H9 (cell line): ENCODE measurements at regions not wholly inside any gene's neighbourhood (a gene's known extent, or its start where the extent isn't known, plus 50 kb on each side); places are given as distances from the start of the nearest gene placed in this dataset.

Experiments used
- DNase-seq: peaks from one replicate; pipeline ENCODE4 v3.0.0-alpha.2; 2017
- H2AFZ ChIP-seq: one replicate; pipeline ENCODE4 v1.6.1; 2013; ENCODE audit warnings: mild to moderate bottlenecking, low read length, control low read depth, moderate library complexity
- H2AK5ac ChIP-seq: 2 replicates; pipeline ENCODE4 v1.6.1; 2013; ENCODE audit warnings: low read length, control low read depth, mixed read lengths; ENCODE audit not compliant: insufficient read length
- H2BK120ac ChIP-seq: one replicate; pipeline ENCODE4 v1.6.1; 2013; ENCODE audit warnings: low read depth, mild to moderate bottlenecking, low read length, control low read depth, inconsistent platforms; ENCODE audit not compliant: poor library complexity, severe bottlenecking
- H2BK12ac ChIP-seq: 2 replicates; pipeline ENCODE4 v1.6.1; 2013; ENCODE audit warnings: low read length, control low read depth, mixed read lengths, low read depth; ENCODE audit not compliant: insufficient read length
- H2BK15ac ChIP-seq: 2 replicates; pipeline ENCODE4 v1.6.1; 2013; ENCODE audit warnings: low read depth, low read length, control low read depth
- H2BK20ac ChIP-seq: one replicate; pipeline ENCODE4 v1.6.1; 2013; ENCODE audit warnings: low read depth, mild to moderate bottlenecking, low read length, control low read depth, inconsistent platforms; ENCODE audit not compliant: poor library complexity, severe bottlenecking
- H2BK5ac ChIP-seq: 2 replicates; pipeline ENCODE4 v1.6.1; 2013; ENCODE audit warnings: low read length, control low read depth, mixed read lengths; ENCODE audit not compliant: insufficient read length
- H3K14ac ChIP-seq: 2 replicates; pipeline ENCODE4 v1.6.1; 2013; ENCODE audit warnings: low read length, control low read depth; ENCODE audit not compliant: insufficient read depth
- H3K18ac ChIP-seq: 2 replicates; pipeline ENCODE4 v1.6.1; 2013; ENCODE audit warnings: low read depth, mild to moderate bottlenecking, mixed read lengths, low read length, control low read depth; ENCODE audit not compliant: insufficient read length
- H3K23ac ChIP-seq: 2 replicates; pipeline ENCODE4 v1.6.1; 2013; ENCODE audit warnings: low read length, control low read depth, mixed read lengths, low read depth; ENCODE audit not compliant: insufficient read length
- H3K23me2 ChIP-seq: 2 replicates; pipeline ENCODE4 v1.6.1; 2013; ENCODE audit warnings: low read depth, mild to moderate bottlenecking, mixed read lengths, low read length, control low read depth; ENCODE audit not compliant: insufficient read length, poor library complexity, severe bottlenecking
- H3K27ac ChIP-seq: 2 replicates; pipeline ENCODE4 v1.5.1; 2013; ENCODE audit warnings: low read length, control low read depth, mixed read lengths, low read depth; ENCODE audit not compliant: insufficient read length
- H3K27me3 ChIP-seq: 2 replicates; pipeline ENCODE4 v1.6.1; 2013; ENCODE audit warnings: low read length, control low read depth, inconsistent platforms; ENCODE audit not compliant: insufficient read depth
- H3K4ac ChIP-seq: 2 replicates; pipeline ENCODE4 v1.6.1; 2013; ENCODE audit warnings: low read depth, mild to moderate bottlenecking, control low read depth, inconsistent platforms, low read length, moderate library complexity
- H3K4me1 ChIP-seq: 2 replicates; pipeline ENCODE4 v1.6.1; 2013; ENCODE audit warnings: low read length, control low read depth, inconsistent platforms; ENCODE audit not compliant: insufficient read depth
- H3K4me2 ChIP-seq: 2 replicates; pipeline ENCODE4 v1.6.1; 2013; ENCODE audit warnings: low read length, control low read depth, mixed read lengths; ENCODE audit not compliant: insufficient read length, insufficient read depth
- H3K56ac ChIP-seq: 2 replicates; pipeline ENCODE4 v1.6.1; 2013; ENCODE audit warnings: low read depth, mild to moderate bottlenecking, mixed read lengths, low read length, control low read depth; ENCODE audit not compliant: insufficient read length
- H3K79me1 ChIP-seq: 2 replicates; pipeline ENCODE4 v1.6.1; 2013; ENCODE audit warnings: low read depth, mild to moderate bottlenecking, moderate library complexity, low read length, control low read depth, inconsistent platforms; ENCODE audit not compliant: insufficient read depth, poor library complexity, severe bottlenecking
- H3K79me2 ChIP-seq: 2 replicates; pipeline ENCODE4 v1.6.1; 2013; ENCODE audit warnings: low read length, control low read depth, inconsistent platforms; ENCODE audit not compliant: insufficient read depth
- H3K9ac ChIP-seq: 2 replicates; pipeline ENCODE4 v1.6.1; 2013; ENCODE audit warnings: low read length, control low read depth, mixed read lengths; ENCODE audit not compliant: insufficient read length; ENCODE audit errors: extremely low read depth
- H3K9me3 ChIP-seq: one replicate; pipeline ENCODE4 v1.6.1; 2013; ENCODE audit warnings: low read depth, low read length, inconsistent platforms; ENCODE audit not compliant: control insufficient read depth
- H3T11ph ChIP-seq: one replicate; pipeline ENCODE4 v1.6.1; 2013; ENCODE audit warnings: mild to moderate bottlenecking, low read length, control low read depth, inconsistent platforms
- H4K20me1 ChIP-seq: one replicate; pipeline ENCODE4 v1.6.1; 2013; ENCODE audit not compliant: control insufficient read depth, insufficient read length, insufficient read depth
- H4K5ac ChIP-seq: 2 replicates; pipeline ENCODE4 v1.6.1; 2013; ENCODE audit warnings: low read depth, mild to moderate bottlenecking, mixed read lengths, low read length, control low read depth; ENCODE audit not compliant: insufficient read length
- H4K8ac ChIP-seq: replicated peaks from 2 replicates; pipeline ENCODE4 v1.6.1; 2013; ENCODE audit warnings: low read length, control low read depth, mixed read lengths, low read depth; ENCODE audit not compliant: insufficient read length
- H4K91ac ChIP-seq: 2 replicates; pipeline ENCODE4 v1.6.1; 2013; ENCODE audit warnings: low read depth, mild to moderate bottlenecking, moderate library complexity, mixed read lengths, low read length, control low read depth; ENCODE audit not compliant: insufficient read length
- H3K27ac Mint-ChIP-seq, 3 experiments: 2 replicates in 2 of 3; 3 replicates in 1 of 3; pipeline ENCODE4 v1.8.0; 2020 to 2021; ENCODE audit warnings: mixed read lengths in 3 of 3, mild to moderate bottlenecking in 1 of 3, moderate library complexity in 1 of 3
- H3K27me3 Mint-ChIP-seq: 2 replicates; pipeline ENCODE4 v1.8.0; 2021; ENCODE audit warnings: low read depth, mild to moderate bottlenecking, moderate library complexity, mixed read lengths
- H3K36me3 Mint-ChIP-seq, 3 experiments: 2 replicates in 2 of 3; 3 replicates in 1 of 3; pipeline ENCODE4 v1.8.0; 2020 to 2021; ENCODE audit warnings: low read depth in 3 of 3, mixed read lengths in 3 of 3; ENCODE audit not compliant: insufficient read depth in 1 of 3
- H3K4me1 Mint-ChIP-seq, 2 experiments: 2 replicates each; pipeline ENCODE4 v1.8.0; 2020; ENCODE audit warnings: mixed read lengths in 2 of 2
- H3K4me3 Mint-ChIP-seq, 2 experiments: 2 replicates in 1 of 2; 3 replicates in 1 of 2; pipeline ENCODE4 v1.8.0; 2020 to 2021; ENCODE audit warnings: mild to moderate bottlenecking in 2 of 2, mixed read lengths in 2 of 2, moderate library complexity in 1 of 2
- H3K9me3 Mint-ChIP-seq, 2 experiments: 2 replicates in 1 of 2; 3 replicates in 1 of 2; pipeline ENCODE4 v1.8.0; 2020; ENCODE audit warnings: mild to moderate bottlenecking in 2 of 2, mixed read lengths in 2 of 2, moderate library complexity in 1 of 2
- WGBS: extraction: QIAGEN DNeasy Blood & Tissue Kit; methylation state at CpG from one replicate; pipeline ENCODE4 v1.1.7; 2013; ENCODE audit warnings: missing lambda C conversion rate, low lambda C conversion rate, mixed read lengths; ENCODE audit not compliant: insufficient read length; ENCODE audit errors: extremely low coverage; 5-methylcytosine and 5-hydroxymethylcytosine counted together
- TF ChIP-seq, protein P1 (sequence below): fragments of 200-600 bp; sonication (generic); conservative IDR thresholded peaks from 3 replicates; pipeline ENCODE4 v1.8.0; 2021; ENCODE audit warnings: antibody characterized with exemption, mild to moderate bottlenecking

- TF ChIP-seq, protein P1, sequence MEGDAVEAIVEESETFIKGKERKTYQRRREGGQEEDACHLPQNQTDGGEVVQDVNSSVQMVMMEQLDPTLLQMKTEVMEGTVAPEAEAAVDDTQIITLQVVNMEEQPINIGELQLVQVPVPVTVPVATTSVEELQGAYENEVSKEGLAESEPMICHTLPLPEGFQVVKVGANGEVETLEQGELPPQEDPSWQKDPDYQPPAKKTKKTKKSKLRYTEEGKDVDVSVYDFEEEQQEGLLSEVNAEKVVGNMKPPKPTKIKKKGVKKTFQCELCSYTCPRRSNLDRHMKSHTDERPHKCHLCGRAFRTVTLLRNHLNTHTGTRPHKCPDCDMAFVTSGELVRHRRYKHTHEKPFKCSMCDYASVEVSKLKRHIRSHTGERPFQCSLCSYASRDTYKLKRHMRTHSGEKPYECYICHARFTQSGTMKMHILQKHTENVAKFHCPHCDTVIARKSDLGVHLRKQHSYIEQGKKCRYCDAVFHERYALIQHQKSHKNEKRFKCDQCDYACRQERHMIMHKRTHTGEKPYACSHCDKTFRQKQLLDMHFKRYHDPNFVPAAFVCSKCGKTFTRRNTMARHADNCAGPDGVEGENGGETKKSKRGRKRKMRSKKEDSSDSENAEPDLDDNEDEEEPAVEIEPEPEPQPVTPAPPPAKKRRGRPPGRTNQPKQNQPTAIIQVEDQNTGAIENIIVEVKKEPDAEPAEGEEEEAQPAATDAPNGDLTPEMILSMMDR: no peak
Observed at GRCh38 chr6:79416931-79417330, 120.3 kb downstream of the LCA5 start.

More at GRCh38 chr6:79416931-79417330, 120.3 kb downstream of the LCA5 start:
- H3K27ac Mint-ChIP-seq: no peak overlapping the region
- no peaks in the 10 kb centered on the region for H3K9me3 Mint-ChIP-seq
- no peak overlapping the region for H4K91ac ChIP-seq
- no peak overlapping the region for H3K4me3 Mint-ChIP-seq
- H3K27ac ChIP-seq: no peak overlapping the region
- no peaks in the 10 kb centered on the region for H3K79me1 ChIP-seq
- no peak overlapping the region for H4K8ac ChIP-seq
- H2BK12ac ChIP-seq: no peak overlapping the region
- no peak overlapping the region for H3K18ac ChIP-seq
- H3K36me3 Mint-ChIP-seq: no peaks in the 10 kb centered on the region
- no peaks in the 10 kb centered on the region for H3K27me3 Mint-ChIP-seq
- WGBS: no CpG with 5 or more reads among the region's 2 CpGs
- no peak overlapping the region for H4K5ac ChIP-seq
- no peaks in the 10 kb centered on the region for H3K9me3 ChIP-seq
- H3K79me2 ChIP-seq: no peaks in the 10 kb centered on the region
- DNase-seq: no peak
- no peak overlapping the region for H2BK15ac ChIP-seq
- H3T11ph ChIP-seq: no peak overlapping the region
- H2BK120ac ChIP-seq: no peak overlapping the region
- no peaks in the 10 kb centered on the region for H4K20me1 ChIP-seq
- H3K4me1 ChIP-seq: peaks cover 2% of the 10 kb centered on the region; the same call in 1 of the 2 replicates
- H2AK5ac ChIP-seq: no peak overlapping the region
- H2BK20ac ChIP-seq: no peak overlapping the region
- H3K27me3 ChIP-seq: no peaks in the 10 kb centered on the region
- no peak overlapping the region for H3K14ac ChIP-seq
- H2AFZ ChIP-seq: no peak overlapping the region
- peaks cover 8 to 22% of the 10 kb centered on the region in 2 experiments; a peak in 3 of 4 replicates for H3K4me1 Mint-ChIP-seq
- no peak overlapping the region for H3K23ac ChIP-seq
- no peaks in the 10 kb centered on the region for H3K23me2 ChIP-seq
- H3K9ac ChIP-seq: no peak overlapping the region
- H3K4me2 ChIP-seq: no peak overlapping the region
- H3K56ac ChIP-seq: no peak overlapping the region
- H2BK5ac ChIP-seq: no peak overlapping the region
- no peak overlapping the region for H3K4ac ChIP-seq
